ENCODE measurements at regions not wholly inside any gene's neighbourhood (a gene's known extent, or its start where the extent isn't known, plus 50 kb on each side); places are given as distances from the start of the nearest gene placed in this dataset.
A peak's percentile ranks its signal among the peaks of the same experiment; 100 is the strongest.

DNA sequence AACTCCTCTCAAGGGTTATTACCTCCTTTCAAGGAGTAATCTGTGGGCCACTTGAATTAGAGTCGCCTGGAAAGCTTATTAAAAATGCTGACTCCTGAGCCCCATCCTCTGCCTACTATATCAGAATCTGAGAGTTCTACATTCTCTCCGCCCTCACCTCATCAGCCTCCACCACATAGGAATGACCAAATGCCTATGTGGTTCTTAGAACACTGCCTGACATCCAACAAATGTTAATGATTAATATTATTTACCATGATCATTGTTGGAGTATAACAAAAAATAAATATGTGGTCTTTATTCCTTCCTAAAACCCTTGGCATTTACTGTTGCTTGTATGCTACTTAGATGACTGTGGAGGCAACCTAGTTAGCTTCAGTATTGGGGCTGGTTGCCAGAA lies 91.9 kb downstream of the BBS10 start:
- Histone ChIP-seq H3K36me3 (no peaks in the 10 kb centered on the region), H3K27ac (peak overlapping the region in 1 of 2 donors; percentile 66), H3K4me1 (no peaks in the 10 kb centered on the region), H3K27me3 (no peaks in the 10 kb centered on the region), H3K9me3 (no peaks in the 10 kb centered on the region), H3K4me3 (no peak overlapping the region)
- intact Hi-C loops (cut with DNase I; ENCODE audit: low total_unique reads) = no loop called here
- TF ChIP-seq POLR2A (IDR thresholded peaks at IDR 0.05) (no peak), POLR2AphosphoS5 (IDR thresholded peaks at IDR 0.05) (no peak)
- TF ChIP-seq, protein P1, sequence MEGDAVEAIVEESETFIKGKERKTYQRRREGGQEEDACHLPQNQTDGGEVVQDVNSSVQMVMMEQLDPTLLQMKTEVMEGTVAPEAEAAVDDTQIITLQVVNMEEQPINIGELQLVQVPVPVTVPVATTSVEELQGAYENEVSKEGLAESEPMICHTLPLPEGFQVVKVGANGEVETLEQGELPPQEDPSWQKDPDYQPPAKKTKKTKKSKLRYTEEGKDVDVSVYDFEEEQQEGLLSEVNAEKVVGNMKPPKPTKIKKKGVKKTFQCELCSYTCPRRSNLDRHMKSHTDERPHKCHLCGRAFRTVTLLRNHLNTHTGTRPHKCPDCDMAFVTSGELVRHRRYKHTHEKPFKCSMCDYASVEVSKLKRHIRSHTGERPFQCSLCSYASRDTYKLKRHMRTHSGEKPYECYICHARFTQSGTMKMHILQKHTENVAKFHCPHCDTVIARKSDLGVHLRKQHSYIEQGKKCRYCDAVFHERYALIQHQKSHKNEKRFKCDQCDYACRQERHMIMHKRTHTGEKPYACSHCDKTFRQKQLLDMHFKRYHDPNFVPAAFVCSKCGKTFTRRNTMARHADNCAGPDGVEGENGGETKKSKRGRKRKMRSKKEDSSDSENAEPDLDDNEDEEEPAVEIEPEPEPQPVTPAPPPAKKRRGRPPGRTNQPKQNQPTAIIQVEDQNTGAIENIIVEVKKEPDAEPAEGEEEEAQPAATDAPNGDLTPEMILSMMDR (IDR thresholded peaks at IDR 0.05) = no peak
- DNase-seq (ENCODE audit: low spot score in 2 of 2) = no peak

DNA sequence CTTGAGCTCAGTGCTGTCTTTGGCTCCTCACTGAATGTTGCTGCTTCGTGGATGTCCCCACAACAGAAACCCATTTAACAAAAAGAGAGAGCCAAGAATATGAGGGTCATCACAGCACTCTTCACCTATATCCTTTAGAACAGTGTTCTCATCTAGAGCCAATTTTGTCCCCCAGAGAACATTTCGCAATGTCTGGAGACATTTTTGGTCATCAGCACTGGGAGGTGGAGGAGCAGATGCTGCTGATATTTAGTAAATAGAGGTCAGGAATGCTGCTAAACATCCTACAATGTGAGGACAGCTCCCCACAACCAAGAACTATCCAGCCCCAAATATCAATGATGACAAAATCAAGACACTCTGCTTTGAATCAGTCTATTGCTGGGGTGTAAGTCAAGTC lies 92.5 kb downstream of the BBS10 start:
- Histone ChIP-seq H3K4me3 (no peak overlapping the region), H3K9me3 (no peaks in the 10 kb centered on the region), H3K36me3 (no peaks in the 10 kb centered on the region), H3K27ac (peak overlapping the region in 1 of 2 donors; percentile 71), H3K4me1 (no peaks in the 10 kb centered on the region), H3K27me3 (no peaks in the 10 kb centered on the region)
- TF ChIP-seq POLR2AphosphoS5 (IDR thresholded peaks at IDR 0.05) = peak in 1 of 3 donors; percentile 56
- TF ChIP-seq, protein P1 (IDR thresholded peaks at IDR 0.05) = no peak
- DNase-seq (ENCODE audit: low spot score in 2 of 2) = no peak
- intact Hi-C loops (cut with DNase I; ENCODE audit: low total_unique reads) = no loop called here

DNA sequence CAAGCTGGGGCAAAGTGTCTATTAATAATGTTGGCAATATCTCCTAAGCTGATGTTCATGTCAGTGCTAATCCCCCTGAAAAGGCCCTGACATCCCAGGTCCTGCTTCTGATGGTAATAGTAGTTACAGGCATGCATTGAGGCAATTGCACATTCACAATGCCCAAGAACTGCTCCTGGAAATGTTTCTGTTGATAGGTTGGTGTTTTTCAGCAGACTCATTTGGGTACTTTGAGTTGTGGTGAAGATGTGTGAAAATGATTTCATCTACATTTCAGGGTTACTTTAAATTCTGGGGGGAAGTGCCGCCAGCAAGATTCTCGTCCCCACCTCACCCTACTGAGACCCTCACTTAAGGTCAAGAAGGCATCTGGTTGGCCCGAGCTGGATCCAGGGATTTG lies 92.9 kb downstream of the BBS10 start:
- peak overlapping the region in 1 of 2 donors; percentile 71 for H3K27ac ChIP-seq
- no peaks in the 10 kb centered on the region for H3K9me3 ChIP-seq
- intact Hi-C loops (cut with DNase I; ENCODE audit: low total_unique reads) = no loop called here
- H3K36me3 ChIP-seq = no peaks in the 10 kb centered on the region
- no peak overlapping the region for H3K4me3 ChIP-seq
- no peaks in the 10 kb centered on the region for H3K4me1 ChIP-seq
- no peaks in the 10 kb centered on the region for H3K27me3 ChIP-seq
- TF ChIP-seq, protein P1 (IDR thresholded peaks at IDR 0.05) = no peak
- TF ChIP-seq POLR2AphosphoS5 (IDR thresholded peaks at IDR 0.05) (no peak), POLR2A (IDR thresholded peaks at IDR 0.05) (no peak)
- no peak for DNase-seq (ENCODE audit: low spot score in 2 of 2)

DNA sequence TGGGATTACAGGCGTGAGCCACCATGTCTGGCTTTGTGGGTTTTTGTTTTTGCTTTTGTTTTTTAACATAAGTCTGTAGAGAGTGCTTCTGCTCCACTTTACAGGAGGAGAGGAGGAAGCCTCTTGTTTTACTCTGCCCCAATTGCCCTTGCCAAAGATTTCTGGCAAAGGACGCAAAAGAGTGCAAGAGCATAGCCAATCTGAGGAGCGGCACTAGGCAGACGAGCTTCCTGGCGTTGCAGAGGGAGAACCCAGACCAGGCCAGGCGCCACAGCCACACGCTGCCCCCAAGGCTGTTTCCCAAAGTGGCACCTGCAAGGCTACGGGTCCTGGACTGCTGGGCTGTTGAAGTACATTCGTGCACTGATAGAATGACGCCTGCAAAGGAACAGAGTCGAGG lies 96.2 kb downstream of the BBS10 start:
- intact Hi-C loops (cut with DNase I; ENCODE audit: low total_unique reads) = no loop called here
- Histone ChIP-seq H3K4me1 (no peaks in the 10 kb centered on the region), H3K27ac (peak overlapping the region in 1 of 2 donors; percentile 7), H3K27me3 (no peaks in the 10 kb centered on the region), H3K4me3 (no peak overlapping the region), H3K9me3 (no peaks in the 10 kb centered on the region), H3K36me3 (no peaks in the 10 kb centered on the region)
- DNase-seq (ENCODE audit: low spot score in 2 of 2) = no peak
- TF ChIP-seq, protein P1 (IDR thresholded peaks at IDR 0.05) = no peak
- TF ChIP-seq POLR2AphosphoS5 (IDR thresholded peaks at IDR 0.05) = no peak
- no peak for TF ChIP-seq POLR2A (IDR thresholded peaks at IDR 0.05)

DNA sequence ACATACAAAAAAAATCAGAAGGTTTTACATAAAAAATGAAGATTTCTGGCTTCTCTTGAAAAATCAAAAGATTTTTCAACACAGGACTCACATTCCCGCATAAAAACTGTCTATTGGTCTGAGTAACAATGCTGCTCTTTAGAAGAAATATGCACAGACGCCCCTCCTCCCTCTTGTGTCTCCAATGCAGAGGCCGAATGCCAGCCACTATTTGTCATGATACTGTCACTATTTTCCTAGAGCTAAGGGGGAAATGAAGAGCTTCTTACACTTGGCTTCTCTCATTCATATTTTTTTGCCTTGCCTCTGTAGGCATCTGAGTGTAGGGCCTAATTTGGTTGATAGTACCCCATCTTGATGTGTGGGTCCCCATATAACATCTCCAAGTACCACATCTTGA lies 98.0 kb downstream of the BBS10 start:
- no peak for DNase-seq (ENCODE audit: low spot score in 2 of 2)
- H3K4me3 ChIP-seq = no peak overlapping the region
- H3K4me1 ChIP-seq = no peaks in the 10 kb centered on the region
- no peaks in the 10 kb centered on the region for H3K27me3 ChIP-seq
- no peak for TF ChIP-seq POLR2AphosphoS5 (IDR thresholded peaks at IDR 0.05)
- TF ChIP-seq, protein P1 (IDR thresholded peaks at IDR 0.05) = no peak
- no peak for TF ChIP-seq POLR2A (IDR thresholded peaks at IDR 0.05)
- H3K27ac ChIP-seq = no peak overlapping the region
- intact Hi-C loops (cut with DNase I; ENCODE audit: low total_unique reads) = no loop called here
- H3K36me3 ChIP-seq = no peaks in the 10 kb centered on the region
- H3K9me3 ChIP-seq = no peaks in the 10 kb centered on the region

Measured in breast epithelium (tissue), 4 donors.